ENCODE measurements at regions not wholly inside any gene's neighbourhood (a gene's known extent, or its start where the extent isn't known, plus 50 kb on each side); places are given as distances from the start of the nearest gene placed in this dataset.
A peak's percentile ranks its signal among the peaks of the same experiment; 100 is the strongest.

- DNase-seq, result peak; percentile 26
Measured at GRCh38 chr12:124391340-124392261, 96.7 kb downstream of the RFLNA start.

- DNase-seq, result no peak
Measured at GRCh38 chr12:124390442-124391097, 95.7 kb downstream of the RFLNA start.

- no peak for DNase-seq
Measured at GRCh38 chr12:124389725-124390441, 95.0 kb downstream of the RFLNA start.

- DNase-seq, result peak; percentile 58
Measured at GRCh38 chr12:124389138-124389724, 94.3 kb downstream of the RFLNA start.

DNA sequence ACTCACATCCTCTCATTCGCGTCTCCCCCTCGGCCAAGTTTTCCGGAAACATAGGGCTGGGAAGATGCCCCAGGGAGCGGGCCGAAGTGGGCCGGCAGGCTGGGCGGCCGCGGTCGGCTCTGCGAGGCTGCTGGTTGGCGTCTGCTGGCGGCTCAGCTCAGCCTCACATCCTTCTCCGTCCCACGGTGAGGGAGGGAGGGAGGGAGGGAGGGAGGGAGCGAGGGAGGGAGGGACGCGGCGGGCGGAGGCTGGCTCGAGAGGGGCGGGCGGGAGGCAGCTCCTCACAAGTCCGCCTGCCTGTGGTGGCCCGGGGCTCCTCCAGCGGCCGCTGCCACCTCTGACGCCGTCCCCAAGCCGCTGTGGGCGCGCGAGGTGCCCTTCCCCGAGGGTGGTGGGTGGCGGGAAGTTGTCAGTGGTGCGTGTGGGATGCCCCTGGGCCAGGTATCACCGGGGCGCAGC lies 93.8 kb downstream of the RFLNA start:
- DNase-seq, result peak; percentile 39

DNA sequence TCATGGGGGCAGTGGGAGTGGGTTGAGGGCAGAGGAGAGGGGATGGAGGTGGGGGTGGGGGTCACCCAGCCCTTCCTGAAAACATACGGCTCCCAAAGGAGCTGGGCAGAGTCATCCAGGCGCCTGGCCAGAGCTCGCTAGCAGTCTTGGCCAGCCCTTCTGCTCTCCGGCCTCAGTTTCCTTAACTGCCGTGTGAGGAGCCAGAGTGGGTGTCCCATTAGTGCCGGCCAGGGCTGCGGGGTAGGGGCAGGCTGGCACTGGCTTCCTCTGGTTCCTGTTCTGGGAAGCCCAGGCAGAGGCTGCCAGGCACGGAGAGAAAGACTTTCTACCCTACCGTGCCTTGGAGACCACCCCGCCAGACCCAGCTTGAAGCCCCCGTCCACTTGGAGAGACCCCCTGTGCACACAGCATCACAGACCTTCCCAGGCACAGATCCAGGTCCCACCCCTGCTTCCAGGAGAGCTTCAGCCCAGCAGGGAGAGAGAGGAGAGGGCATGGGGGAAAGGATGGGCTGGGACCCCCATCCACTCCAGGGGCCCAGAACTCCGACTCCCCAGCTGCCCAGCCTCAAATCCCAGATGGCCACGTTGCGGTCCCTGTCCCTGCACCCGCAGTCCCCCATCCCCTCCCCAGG lies 93.3 kb downstream of the RFLNA start:
- DNase-seq, result no peak

DNA sequence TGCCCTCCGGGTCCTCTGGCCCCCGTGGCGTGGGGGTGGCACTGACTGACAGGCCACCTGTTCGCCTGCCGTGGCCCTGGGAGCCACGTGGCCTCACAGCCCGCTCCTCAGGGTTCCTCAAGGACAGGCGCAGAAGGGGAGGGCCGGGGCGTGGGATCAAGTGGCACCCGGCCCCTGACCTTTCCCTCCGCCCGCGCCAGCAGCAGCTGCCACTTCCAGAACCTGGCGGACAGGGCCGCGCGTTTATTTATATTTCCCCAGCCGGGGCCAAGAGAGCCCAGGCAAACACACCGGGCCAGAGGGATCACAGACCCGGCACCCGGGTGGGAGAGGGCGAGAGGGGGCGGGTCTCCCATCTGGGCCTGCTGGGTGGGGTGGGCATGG lies 92.6 kb downstream of the RFLNA start:
- DNase-seq, result no peak

DNA sequence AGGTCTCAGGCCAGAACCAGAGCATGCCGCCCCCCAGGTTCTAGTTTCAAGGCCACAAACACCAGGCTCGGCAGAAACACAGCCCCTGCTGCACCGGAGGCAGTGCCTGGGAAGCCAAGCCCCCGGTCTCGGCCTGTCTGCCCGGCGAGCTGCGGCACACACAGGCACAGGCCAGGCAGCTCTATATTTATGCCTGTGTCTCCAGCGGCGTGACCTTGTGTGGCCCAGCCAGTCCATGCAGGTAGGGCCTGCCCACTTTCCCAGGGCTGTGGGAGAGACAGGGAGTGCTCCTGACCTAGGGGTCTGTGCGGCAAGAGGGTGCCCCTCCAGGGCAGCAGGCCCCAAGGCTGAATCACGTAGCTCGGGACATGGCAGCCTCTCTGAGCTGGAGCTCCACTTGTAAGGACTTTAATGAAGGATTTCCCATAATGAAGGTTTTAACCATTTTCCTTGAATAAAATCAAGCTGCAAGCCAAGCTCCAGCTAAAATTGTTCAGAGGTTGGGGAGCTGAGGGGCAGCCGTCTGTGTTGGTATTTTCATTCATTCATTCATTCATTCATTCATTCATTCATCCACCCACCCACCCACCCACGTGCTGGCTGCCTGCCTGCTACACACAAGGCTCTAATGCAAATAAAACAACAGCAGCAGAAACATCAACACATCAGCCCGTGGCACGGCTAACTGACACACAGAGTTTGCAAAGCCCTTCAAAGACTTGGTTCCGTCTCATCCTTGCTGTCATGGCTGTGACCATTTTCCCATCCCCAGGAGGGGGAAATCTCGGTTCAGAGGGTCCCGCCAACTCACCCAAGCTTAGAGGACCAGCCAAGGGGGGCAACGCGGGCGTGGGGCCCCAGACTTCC lies 92.0 kb downstream of the RFLNA start:
- no peak for DNase-seq

GRCh38 chr12:124386059-124386458 lies 91.2 kb downstream of the RFLNA start:
- DNase-seq, result no peak

GRCh38 chr12:124385219-124385969 lies 90.5 kb downstream of the RFLNA start:
- DNase-seq, result no peak

DNA sequence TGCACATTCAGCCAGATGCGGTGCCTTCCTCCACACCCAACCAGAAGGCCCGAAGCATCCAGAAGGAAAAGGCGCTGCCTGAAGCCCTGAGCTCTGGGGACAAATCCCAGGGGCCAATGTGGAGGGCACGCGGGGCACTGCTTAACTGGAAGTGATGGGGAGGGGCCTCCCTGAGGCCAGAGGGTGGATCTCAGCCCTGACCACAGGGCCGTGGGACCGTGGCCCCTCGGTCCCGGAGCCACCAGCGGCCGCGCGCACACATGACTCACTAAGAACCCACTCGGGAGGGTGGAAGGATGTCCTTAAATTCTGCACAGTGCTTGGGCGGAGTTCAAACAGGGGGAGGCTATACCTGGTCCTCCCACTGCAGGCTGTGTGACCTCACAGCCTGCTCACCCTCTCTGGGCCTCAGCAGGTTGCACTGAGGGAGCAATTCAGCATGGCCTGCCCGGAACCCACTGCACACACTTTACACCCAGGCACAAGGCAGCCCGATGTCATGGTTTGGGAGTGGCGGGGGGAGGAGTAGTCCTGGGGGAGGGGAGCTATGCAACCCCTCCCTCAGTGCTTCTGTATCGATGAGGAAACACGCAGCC lies 89.5 kb downstream of the RFLNA start:
- DNase-seq, result no peak

DNA sequence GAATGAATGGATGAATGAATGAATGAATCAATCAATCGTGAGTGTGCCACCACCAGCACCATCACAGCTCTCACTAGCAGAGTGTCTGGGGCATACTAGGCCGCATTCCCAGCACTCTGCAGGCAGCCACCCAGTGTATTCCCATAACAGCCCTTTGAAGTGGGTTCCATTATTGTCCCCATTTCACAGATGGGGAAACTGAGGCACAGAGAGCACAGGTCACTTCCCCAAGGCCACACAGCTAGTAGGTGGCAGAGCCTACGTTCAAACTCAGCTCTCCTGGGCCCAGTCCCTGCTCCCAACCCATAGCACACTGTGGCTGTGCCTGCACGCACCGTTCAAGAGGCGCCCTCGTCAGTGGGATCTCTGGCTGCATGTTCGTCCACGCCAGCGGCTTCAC lies 88.1 kb downstream of the RFLNA start:
- DNase-seq, result no peak

DNA sequence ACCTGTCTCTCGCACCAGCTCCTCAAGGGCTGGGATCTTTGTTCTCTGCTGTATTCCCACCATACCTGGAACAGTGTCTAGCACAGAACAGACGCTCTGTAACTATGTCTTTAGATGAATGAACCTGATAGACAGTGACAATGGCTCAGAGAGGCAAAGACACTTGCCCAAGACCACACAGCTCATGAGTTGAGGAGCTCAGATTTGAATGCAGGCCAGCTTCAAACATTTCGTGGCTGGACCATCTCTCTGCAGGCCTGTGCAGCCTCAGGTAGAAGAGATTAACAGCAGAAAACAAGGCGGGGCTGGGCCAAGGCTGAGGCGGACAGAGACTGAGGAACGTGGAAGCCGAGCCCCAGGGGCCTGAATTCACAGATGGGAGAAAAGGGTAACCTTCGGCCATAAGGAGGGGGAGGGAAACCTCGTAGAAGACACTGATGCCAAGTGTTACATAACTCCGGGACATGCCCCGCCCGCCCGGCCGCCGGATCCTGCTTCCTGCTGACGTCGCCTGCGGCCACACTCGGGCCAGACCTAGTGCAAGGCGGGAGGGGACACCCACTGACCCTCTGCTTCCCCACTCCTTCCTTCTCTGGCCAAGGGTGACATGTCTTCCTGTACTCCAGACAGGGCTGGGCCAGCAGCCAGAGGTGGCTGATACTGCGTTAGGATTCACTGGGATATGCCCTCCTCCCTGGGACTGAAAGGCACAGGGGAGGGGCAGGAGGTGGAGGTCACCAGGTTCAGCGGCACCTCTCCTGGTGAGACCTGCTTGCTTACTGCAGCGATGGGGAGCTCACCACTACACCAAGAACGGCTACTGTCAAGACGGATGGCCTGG lies 86.8 kb downstream of the RFLNA start:
- DNase-seq, result no peak

DNA sequence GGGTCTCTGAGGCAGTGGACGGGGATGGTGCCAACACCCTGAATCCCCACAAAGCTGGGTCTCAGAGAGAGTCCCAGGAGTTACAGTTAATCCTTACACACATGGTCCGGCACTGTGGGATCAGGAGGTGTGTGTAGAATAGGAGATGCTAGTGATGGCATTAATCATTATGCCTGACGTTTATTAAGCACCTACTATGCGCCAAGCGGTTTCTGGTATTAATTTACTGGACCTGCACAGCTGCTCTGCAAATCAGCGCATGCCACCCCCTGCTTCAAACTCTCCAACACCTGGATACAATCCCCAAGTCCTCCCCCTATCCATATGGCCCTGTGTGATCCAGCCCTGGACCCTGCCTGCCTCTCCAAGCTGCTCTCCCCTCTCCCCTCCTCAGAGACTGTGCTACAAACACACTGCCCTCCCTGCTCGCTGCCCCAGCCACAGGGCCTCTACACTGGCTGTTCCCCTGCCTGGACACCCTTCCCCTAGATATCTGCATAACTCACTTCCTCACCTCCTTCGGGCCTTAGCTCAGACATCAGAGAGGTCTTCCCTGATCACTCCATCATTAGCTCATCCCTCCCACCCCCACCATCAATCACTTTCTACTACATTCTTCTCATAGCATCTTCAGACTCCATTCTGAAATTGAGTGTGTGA lies 86.0 kb downstream of the RFLNA start:
- DNase-seq, result no peak

- DNase-seq, result no peak
Measured at GRCh38 chr12:124379938-124380754, 85.3 kb downstream of the RFLNA start.

GRCh38 chr12:124379379-124379937 lies 84.6 kb downstream of the RFLNA start:
- DNase-seq, result no peak

GRCh38 chr12:124378926-124379325 lies 84.0 kb downstream of the RFLNA start:
- no peak for DNase-seq
